H1 (cell line): ENCODE measurements at regions not wholly inside any gene's neighbourhood (a gene's known extent, or its start where the extent isn't known, plus 50 kb on each side); places are given as distances from the start of the nearest gene placed in this dataset.

Experiments used
- CTCF ChIA-PET: fragments of 300-600 bp; sonication (Branson Sonifier 250); formaldehyde crosslinking; loops from one replicate; lab custom pipeline; 2021; ENCODE audit not compliant: partially characterized antibody; lab: Charles Lee
- POLR2A ChIA-PET: fragments of 300-600 bp; sonication (Branson Sonifier 250); formaldehyde crosslinking; loops from one replicate; lab custom pipeline; 2021; ENCODE audit warnings: inconsistent platforms; ENCODE audit not compliant: partially characterized antibody; lab: Charles Lee
- DNase-seq, 2 experiments: peaks; one replicate each; pipeline versions ENCODE4 v3.0.0 to v3.0.0-alpha.2; 2010 to 2022; ENCODE audit warnings: low spot score in 2 of 2, low read depth in 1 of 2, mixed read lengths in 1 of 2
- FAIRE-seq: peaks from 2 replicates; lab custom pipeline; 2011; peaks lifted over from hg19 to GRCh38; lab: Jason Lieb, UNC
- H2AFZ ChIP-seq: 2 replicates; pipeline ENCODE4 v1.8.1; 2012; ENCODE audit warnings: low read length, inconsistent platforms
- H2AK5ac ChIP-seq: 2 replicates; pipeline ENCODE4 v1.6.1; 2013; ENCODE audit warnings: low read depth, low read length
- H2BK120ac ChIP-seq: replicated peaks from 2 replicates; pipeline ENCODE3; 2013; ENCODE audit warnings: low read depth, low read length, inconsistent platforms
- H2BK12ac ChIP-seq: 2 replicates; pipeline ENCODE4 v1.6.1; 2013; ENCODE audit warnings: low read depth, low read length
- H2BK15ac ChIP-seq: 2 replicates; pipeline ENCODE4 v1.6.1; 2013; ENCODE audit warnings: low read length
- H2BK20ac ChIP-seq: 2 replicates; pipeline ENCODE4 v1.6.1; 2013; ENCODE audit warnings: low read length
- H2BK5ac ChIP-seq: 2 replicates; pipeline ENCODE4 v1.6.1; 2013; ENCODE audit warnings: low read depth, low read length
- H3K14ac ChIP-seq: 2 replicates; pipeline ENCODE4 v1.6.1; 2013; ENCODE audit warnings: inconsistent platforms; ENCODE audit not compliant: insufficient read length
- H3K18ac ChIP-seq: 2 replicates; pipeline ENCODE4 v1.6.1; 2013; ENCODE audit warnings: low read length; ENCODE audit errors: extremely low read depth
- H3K23ac ChIP-seq: 2 replicates; pipeline ENCODE4 v1.6.1; 2013; ENCODE audit warnings: inconsistent platforms; ENCODE audit not compliant: insufficient read length
- H3K23me2 ChIP-seq: 2 replicates; pipeline ENCODE4 v1.6.1; 2013; ENCODE audit warnings: low read depth, low read length
- H3K27ac ChIP-seq: 2 replicates; pipeline ENCODE4 v1.6.1; 2011; ENCODE audit warnings: low read depth, low read length, inconsistent platforms
- H3K27me3 ChIP-seq, 4 experiments: replicated peaks in 1 of 4; 1 replicate in 1 of 4; 2 replicates in 3 of 4; pipeline versions ENCODE4 v1.6.1 to v1.8.1; 2011 to 2013; ENCODE audit warnings: low read length in 3 of 4, mild to moderate bottlenecking in 3 of 4, inconsistent platforms in 2 of 4, mixed read lengths in 2 of 4, moderate library complexity in 1 of 4; ENCODE audit not compliant: control insufficient read depth in 3 of 4, insufficient read depth in 3 of 4; ENCODE audit errors: extremely low read depth in 1 of 4
- H3K36me3 ChIP-seq, 4 experiments: 2 replicates each; pipeline versions ENCODE4 v1.6.1 to v1.8.1; 2011 to 2013; ENCODE audit warnings: mild to moderate bottlenecking in 4 of 4, low read length in 3 of 4, moderate library complexity in 2 of 4, control low read depth in 1 of 4, inconsistent platforms in 1 of 4; ENCODE audit not compliant: insufficient read depth in 4 of 4, control insufficient read depth in 2 of 4
- H3K4ac ChIP-seq: replicated peaks from 2 replicates; pipeline ENCODE3; 2013; ENCODE audit warnings: low read length, low read depth, mixed read lengths, inconsistent platforms; ENCODE audit not compliant: insufficient read length
- H3K4me1 ChIP-seq, 4 experiments: replicated peaks in 1 of 4; 1 replicate in 1 of 4; 2 replicates in 3 of 4; pipeline versions ENCODE4 v1.6.1 to v1.8.1; 2011 to 2013; ENCODE audit warnings: low read length in 3 of 4, inconsistent platforms in 2 of 4, mixed read lengths in 1 of 4; ENCODE audit not compliant: insufficient read depth in 4 of 4, control insufficient read depth in 3 of 4
- H3K4me2 ChIP-seq, 2 experiments: 2 replicates each; pipeline versions ENCODE4 v1.6.1 to v1.8.1; 2011 to 2013; ENCODE audit warnings: low read depth in 2 of 2, low read length in 2 of 2, control low read depth in 1 of 2, inconsistent platforms in 1 of 2, mild to moderate bottlenecking in 1 of 2; ENCODE audit not compliant: insufficient read depth in 1 of 2
- H3K4me3 ChIP-seq, 4 experiments: fragments of 200-600, 300-600 bp in 1 of 4; sonication (generic), shearing (Covaris generic), sonication (Bioruptor Twin) in 1 of 4; 2 replicates each; pipeline versions ENCODE4 v1.5.1 to v1.8.1; 2011 to 2016; ENCODE audit warnings: low read length in 4 of 4, low read depth in 3 of 4, control low read depth in 2 of 4, inconsistent platforms in 2 of 4, mild to moderate bottlenecking in 2 of 4, mixed read lengths in 1 of 4, moderate library complexity in 1 of 4; ENCODE audit not compliant: insufficient read depth in 2 of 4; ENCODE audit errors: extremely low read depth in 1 of 4
- H3K56ac ChIP-seq: replicated peaks from 2 replicates; pipeline ENCODE3; 2013; ENCODE audit warnings: low read depth, mild to moderate bottlenecking, mixed read lengths, low read length, inconsistent platforms; ENCODE audit not compliant: insufficient read length
- H3K79me1 ChIP-seq: 2 replicates; pipeline ENCODE4 v1.6.1; 2013; ENCODE audit warnings: low read depth, low read length, control low read depth
- H3K79me2 ChIP-seq, 2 experiments: 2 replicates each; pipeline versions ENCODE4 v1.6.1 to v1.8.1; 2012 to 2013; ENCODE audit warnings: low read length in 2 of 2, mild to moderate bottlenecking in 2 of 2, inconsistent platforms in 1 of 2; ENCODE audit not compliant: insufficient read depth in 2 of 2, control insufficient read depth in 1 of 2
- H3K9ac ChIP-seq, 4 experiments: replicated peaks in 1 of 4; 1 replicate in 1 of 4; 2 replicates in 3 of 4; pipeline versions ENCODE4 v1.6.1 to v1.8.1; 2011 to 2013; ENCODE audit warnings: low read depth in 3 of 4, low read length in 3 of 4, control low read depth in 2 of 4, mild to moderate bottlenecking in 2 of 4, moderate library complexity in 2 of 4, inconsistent platforms in 1 of 4; ENCODE audit errors: extremely low read depth in 1 of 4
- H3K9me3 ChIP-seq, 2 experiments: 2 replicates each; pipeline versions ENCODE4 v1.6.1 to v1.8.1; 2012 to 2013; ENCODE audit warnings: mild to moderate bottlenecking in 2 of 2, moderate library complexity in 2 of 2, control low read depth in 1 of 2, inconsistent platforms in 1 of 2, low read depth in 1 of 2, low read length in 1 of 2, mixed read lengths in 1 of 2; ENCODE audit not compliant: insufficient read depth in 2 of 2
- H4K20me1 ChIP-seq, 2 experiments: replicated peaks in 1 of 2; 2 replicates each; pipeline versions ENCODE3 to v1.8.1; 2011 to 2013; ENCODE audit warnings: inconsistent platforms in 2 of 2, low read length in 2 of 2, mild to moderate bottlenecking in 1 of 2; ENCODE audit not compliant: insufficient read depth in 2 of 2, control insufficient read depth in 1 of 2
- H4K5ac ChIP-seq: 2 replicates; pipeline ENCODE4 v1.6.1; 2013; ENCODE audit warnings: low read length, low read depth, mixed read lengths, inconsistent platforms; ENCODE audit not compliant: insufficient read length
- H4K8ac ChIP-seq: 2 replicates; pipeline ENCODE4 v1.8.0; 2013; ENCODE audit warnings: mild to moderate bottlenecking, moderate library complexity, low read length, inconsistent platforms; ENCODE audit not compliant: insufficient read depth; ENCODE audit errors: extremely low read depth
- H4K91ac ChIP-seq: replicated peaks from 2 replicates; pipeline ENCODE3; 2013; ENCODE audit warnings: low read length, mixed read lengths, inconsistent platforms; ENCODE audit not compliant: insufficient read length
- CHD1 ChIP-seq: IDR thresholded peaks from 2 replicates; pipeline ENCODE4 v1.6.1; 2012; ENCODE audit warnings: low read depth, low read length, improper control_type of control experiment
- CHD2 ChIP-seq: IDR thresholded peaks from 2 replicates; pipeline ENCODE4 v1.6.1; 2012; ENCODE audit warnings: low read length, improper control_type of control experiment
- GABPA ChIP-seq: IDR thresholded peaks from 2 replicates; pipeline ENCODE4 v1.6.1; 2011; ENCODE audit warnings: mild to moderate bottlenecking, low read length, moderate library complexity, borderline replicate concordance; ENCODE audit not compliant: insufficient read depth
- NRF1 ChIP-seq: IDR thresholded peaks from 2 replicates; pipeline ENCODE4 v1.6.1; 2011; ENCODE audit warnings: mild to moderate bottlenecking, low read depth, low read length, improper control_type of control experiment
- SUZ12 ChIP-seq: fragments of 200-600 bp; sonication (generic); IDR thresholded peaks from 2 replicates; pipeline ENCODE4 v1.6.1; 2012; ENCODE audit warnings: mild to moderate bottlenecking, inconsistent platforms, low read length, moderate library complexity, mixed read lengths
- WGBS, 2 experiments: shearing (Covaris generic) in 1 of 2; methylation state at CpG; one replicate each; pipeline versions ENCODE4 v1.1.6 to v1.1.7; 2013 to 2015; ENCODE audit warnings: low lambda C conversion rate in 2 of 2, mixed read lengths in 2 of 2, inconsistent platforms in 1 of 2, low coverage in 1 of 2, missing lambda C conversion rate in 1 of 2; ENCODE audit not compliant: insufficient replicate concordance in 2 of 2, insufficient coverage in 1 of 2, insufficient read length in 1 of 2; ENCODE audit errors: extremely low coverage in 1 of 2, missing lambda C conversion rate in 1 of 2; 5-methylcytosine and 5-hydroxymethylcytosine counted together

- FAIRE-seq = no peak
- Histone ChIP-seq H4K20me1 (no peaks in the 10 kb centered on the region), H2BK20ac (no peak overlapping the region), H3K23ac (no peak overlapping the region), H3K79me2 (no peaks in the 10 kb centered on the region)
- TF ChIP-seq CHD1 (no peak), CHD2 (no peak), GABPA (no peak), NRF1 (no peak), SUZ12 (no peak)
- TF ChIP-seq, all 59 proteins: peak for 0
- POLR2A ChIA-PET = no interaction called here
- H3K4me1 ChIP-seq = no peaks in the 10 kb centered on the region
- H3K56ac ChIP-seq = no peak overlapping the region
- no peaks in the 10 kb centered on the region for H3K79me1 ChIP-seq
- H4K91ac ChIP-seq = no peak overlapping the region
- H2BK120ac ChIP-seq = no peak overlapping the region
- H3K23me2 ChIP-seq = no peaks in the 10 kb centered on the region
- H3K18ac ChIP-seq = no peak overlapping the region
- no peak overlapping the region for H2BK15ac ChIP-seq
- no peak overlapping the region for H2BK12ac ChIP-seq
- H3K9ac ChIP-seq = no peak overlapping the region
- no peak overlapping the region for H3K27ac ChIP-seq
- no peak overlapping the region for H2AK5ac ChIP-seq
- no peak overlapping the region for H3K14ac ChIP-seq
- 96% methylated on average over 5 of the region's 5 CpGs; no CpG with 5 or more reads in 1 of the 2 experiments for WGBS, 2 experiments
- no peak overlapping the region for H3K4me2 ChIP-seq
- no peaks in the 10 kb centered on the region for H3K36me3 ChIP-seq
- H2AFZ ChIP-seq = peak overlapping the region; percentile 53; the same call in 1 of the 2 replicates
- CTCF ChIA-PET = interaction anchor here (0.8 kb wide), 2 partner anchors 13 to 94 kb away, joined by 3 to 11 read pairs; no protein-coding TSS in a partner anchor
- H3K27me3 ChIP-seq = no peaks in the 10 kb centered on the region
- DNase-seq = no peak
- no peak overlapping the region for H2BK5ac ChIP-seq
- no peaks in the 10 kb centered on the region for H3K9me3 ChIP-seq
- H3K4me3 ChIP-seq = no peak overlapping the region
- no peak overlapping the region for H4K5ac ChIP-seq
- no peak overlapping the region for H4K8ac ChIP-seq
- H3K4ac ChIP-seq = no peak overlapping the region
Measured at GRCh38 chr1:224058303-224058702, 55.6 kb upstream of the FBXO28 start.
